Natural killer cell (primary cell): ENCODE measurements at regions not wholly inside any gene's neighbourhood (a gene's known extent, or its start where the extent isn't known, plus 50 kb on each side); places are given as distances from the start of the nearest gene placed in this dataset.

Experiments used
- ATAC-seq, 3 donors: fragments of 150-1000 bp in 2 of 3; fragments of 200-7000 bp in 1 of 3; cut with Tn5 transposase; 1 replicate in 1 of 3; 2 replicates in 2 of 3; pipeline ENCODE4 v1.10.0; 2021; ENCODE audit warnings: mild to moderate bottlenecking in 2 of 3, moderate library complexity in 2 of 3
- DNase-seq, 2 donors: peaks; one replicate each; pipeline versions ENCODE4 v3.0.0 to v3.0.0-alpha.2; 2013 to 2021; ENCODE audit warnings: mixed read lengths in 1 of 2
- H3K27ac ChIP-seq: one replicate; pipeline ENCODE4 v1.5.1; 2013; ENCODE audit warnings: mild to moderate bottlenecking, low read length
- H3K27me3 ChIP-seq: one replicate; pipeline ENCODE4 v1.6.1; 2013; ENCODE audit warnings: low read length; ENCODE audit not compliant: control insufficient read depth, insufficient read depth
- H3K36me3 ChIP-seq: one replicate; pipeline ENCODE4 v1.6.1; 2013; ENCODE audit warnings: low read length; ENCODE audit not compliant: control insufficient read depth, insufficient read depth
- H3K4me1 ChIP-seq: one replicate; pipeline ENCODE4 v1.6.1; 2013; ENCODE audit warnings: low read length; ENCODE audit not compliant: control insufficient read depth, insufficient read depth
- H3K4me3 ChIP-seq: one replicate; pipeline ENCODE4 v1.5.1; 2013; ENCODE audit warnings: low read length
- H3K9me3 ChIP-seq: one replicate; pipeline ENCODE4 v1.6.1; 2013; ENCODE audit warnings: low read length; ENCODE audit not compliant: control insufficient read depth, insufficient read depth
- H3K27ac Mint-ChIP-seq, 2 donors: one replicate each; pipeline ENCODE4 v1.8.0; 2022; ENCODE audit warnings: mild to moderate bottlenecking in 2 of 2, mixed read lengths in 2 of 2, moderate library complexity in 1 of 2
- H3K27me3 Mint-ChIP-seq, 2 donors: one replicate each; pipeline ENCODE4 v1.8.0; 2022; ENCODE audit warnings: low read depth in 2 of 2, mixed read lengths in 2 of 2
- H3K36me3 Mint-ChIP-seq: one replicate; pipeline ENCODE4 v1.8.0; 2022; ENCODE audit warnings: mixed read lengths
- H3K4me1 Mint-ChIP-seq, 2 donors: one replicate each; pipeline ENCODE4 v1.8.0; 2022; ENCODE audit warnings: mixed read lengths in 2 of 2
- H3K4me3 Mint-ChIP-seq: one replicate; pipeline ENCODE4 v1.8.0; 2022; ENCODE audit warnings: mild to moderate bottlenecking, moderate library complexity, mixed read lengths
- H3K9me3 Mint-ChIP-seq, 2 donors: one replicate each; pipeline ENCODE4 v1.8.0; 2022; ENCODE audit warnings: mixed read lengths in 2 of 2
- CTCF ChIP-seq: fragments of 200-600 bp; IDR thresholded peaks from one replicate; pipeline ENCODE4 v1.8.0; 2022; ENCODE audit warnings: antibody characterized with exemption
- whole genome bisulfite sequencing: methylation state at CpG from one replicate; pipeline ENCODE4 v1.1.7; 2013; ENCODE audit warnings: missing lambda C conversion rate; ENCODE audit not compliant: insufficient coverage; 5-methylcytosine and 5-hydroxymethylcytosine counted together
- intact Hi-C: fragments of 100-400 bp; cut with micrococcal nuclease; formaldehyde crosslinking; loops from one replicate; pipeline ENCODE4 v1.14.2; 2022

GRCh38 chr2:123826729-123827271 lies 198.3 kb upstream of the CNTNAP5 start:
- Histone ChIP-seq H3K9me3 (no peaks in the 10 kb centered on the region), H3K4me3 (no peak overlapping the region), H3K36me3 (no peaks in the 10 kb centered on the region), H3K4me1 (no peaks in the 10 kb centered on the region), H3K27me3 (no peaks in the 10 kb centered on the region), H3K27ac (no peak overlapping the region)
- Mint-ChIP-seq H3K27me3 (no peaks in the 10 kb centered on the region), H3K4me3 (no peak overlapping the region), H3K27ac (no peak overlapping the region), H3K9me3 (peaks cover 10 to 16% of the 10 kb centered on the region in 2 donors), H3K36me3 (no peaks in the 10 kb centered on the region), H3K4me1 (no peaks in the 10 kb centered on the region)
- WGBS = 95% methylated on average over 26 of the region's 26 CpGs
- ATAC-seq = no peak
- DNase-seq = no peak
- TF ChIP-seq CTCF = no peak
- intact Hi-C loops = no loop called here

DNA sequence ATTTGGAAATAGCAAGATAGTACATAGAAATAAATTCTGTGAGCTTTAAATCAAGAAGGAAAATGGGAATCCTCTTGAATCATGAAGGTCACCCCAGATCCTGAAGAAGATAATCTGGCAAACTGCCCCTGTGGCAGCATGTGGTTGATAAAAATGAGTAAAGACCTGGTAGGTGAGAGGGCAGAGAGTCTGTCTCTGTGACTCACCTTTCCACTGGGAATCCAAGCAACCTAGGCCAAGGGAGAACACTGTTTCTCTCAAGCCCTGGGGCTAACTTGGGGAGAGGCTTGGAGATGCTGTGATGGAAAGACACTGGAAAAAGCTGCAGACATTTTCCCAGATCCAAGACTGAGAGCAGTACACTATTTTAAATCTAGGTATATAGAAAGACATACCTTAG lies 185.8 kb upstream of the CNTNAP5 start:
- Histone ChIP-seq H3K4me1 (no peaks in the 10 kb centered on the region), H3K27ac (no peak overlapping the region), H3K36me3 (no peaks in the 10 kb centered on the region), H3K27me3 (no peaks in the 10 kb centered on the region), H3K9me3 (peaks cover 18% of the 10 kb centered on the region), H3K4me3 (no peak overlapping the region)
- Mint-ChIP-seq H3K27me3 (no peaks in the 10 kb centered on the region), H3K9me3 (peaks cover 10 to 19% of the 10 kb centered on the region in 2 donors), H3K36me3 (peaks cover 8% of the 10 kb centered on the region), H3K4me1 (no peaks in the 10 kb centered on the region), H3K27ac (no peak overlapping the region), H3K4me3 (no peak overlapping the region)
- TF ChIP-seq CTCF = no peak
- intact Hi-C loops = no loop called here
- DNase-seq (no peak), ATAC-seq (no peak)

DNA sequence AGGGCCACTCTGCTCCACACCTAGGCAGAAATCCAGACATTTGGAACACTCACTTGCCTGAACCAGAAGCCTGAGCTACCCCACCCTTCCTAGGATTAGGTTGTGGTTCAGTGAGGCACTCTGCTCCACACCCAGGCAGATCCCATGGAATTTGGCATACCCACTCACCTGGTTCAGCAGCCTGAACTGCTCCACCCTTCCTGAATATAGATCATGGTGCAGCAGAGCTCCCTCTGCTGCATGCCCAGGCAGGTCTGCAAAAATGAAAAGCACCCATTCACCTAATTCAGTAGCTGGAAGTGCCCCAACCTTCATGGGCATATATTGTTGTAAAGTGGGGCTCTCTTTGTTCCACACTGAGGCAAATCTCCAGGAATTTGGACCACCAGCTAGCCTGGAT lies 185.1 kb upstream of the CNTNAP5 start:
- no peak overlapping the region for H3K27ac ChIP-seq
- no peaks in the 10 kb centered on the region for H3K4me1 ChIP-seq
- no peak overlapping the region for H3K4me3 Mint-ChIP-seq
- H3K4me1 Mint-ChIP-seq = no peaks in the 10 kb centered on the region
- no peak for ATAC-seq
- H3K27me3 Mint-ChIP-seq = no peaks in the 10 kb centered on the region
- peaks cover 18% of the 10 kb centered on the region for H3K9me3 ChIP-seq
- H3K27ac Mint-ChIP-seq = no peak overlapping the region
- no peaks in the 10 kb centered on the region for H3K36me3 ChIP-seq
- H3K9me3 Mint-ChIP-seq = peaks cover 9 to 15% of the 10 kb centered on the region in 2 donors
- no peak for DNase-seq
- H3K27me3 ChIP-seq = no peaks in the 10 kb centered on the region
- no peak overlapping the region for H3K4me3 ChIP-seq
- no peak for TF ChIP-seq CTCF
- intact Hi-C loops = no loop called here
- H3K36me3 Mint-ChIP-seq = peaks cover 8% of the 10 kb centered on the region

GRCh38 chr2:123840574-123840973 lies 184.5 kb upstream of the CNTNAP5 start:
- no peak for TF ChIP-seq CTCF
- Histone ChIP-seq H3K9me3 (peaks cover 18% of the 10 kb centered on the region), H3K4me1 (no peaks in the 10 kb centered on the region), H3K27ac (no peak overlapping the region), H3K36me3 (no peaks in the 10 kb centered on the region), H3K27me3 (no peaks in the 10 kb centered on the region), H3K4me3 (no peak overlapping the region)
- Mint-ChIP-seq H3K27ac (no peak overlapping the region), H3K27me3 (no peaks in the 10 kb centered on the region), H3K9me3 (peaks cover 9 to 15% of the 10 kb centered on the region in 2 donors), H3K4me3 (no peak overlapping the region), H3K36me3 (peaks cover 8% of the 10 kb centered on the region), H3K4me1 (no peaks in the 10 kb centered on the region)
- 94% methylated on average over 3 of the region's 3 CpGs for WGBS
- intact Hi-C loops = no loop called here
- DNase-seq (no peak), ATAC-seq (no peak)
